Activated CD4-positive, alpha-beta T cell treated with anti-CD3 and anti-CD28 coated beads, Interleukin-2, Interleukin-6, amounts not matched to agents 100 ng/mL and 50 ng/mL, durations not matched to agents 16 hours and 8 hours (primary cell): ENCODE measurements at regions not wholly inside any gene's neighbourhood (a gene's known extent, or its start where the extent isn't known, plus 50 kb on each side); places are given as distances from the start of the nearest gene placed in this dataset.
"Not testable (repeated sequence)": the region's sequence is repeated elsewhere in the genome, so short reads cannot be mapped to it uniquely, and the experiment has no call there.

Source experiments
- DNase-seq: peaks from one replicate; pipeline ENCODE4 v3.0.0-alpha.2; 2020

GRCh38 chr14:83646228-83646627 lies 1883.7 kb upstream of the FLRT2 start:
- no peak for DNase-seq

GRCh38 chr14:83660597-83660996 lies 1869.3 kb upstream of the FLRT2 start:
- no peak for DNase-seq

- no peak for DNase-seq
Measured at GRCh38 chr14:83664389-83664788, 1865.6 kb upstream of the FLRT2 start.

- no peak for DNase-seq
Measured at GRCh38 chr14:83689265-83689664, 1840.7 kb upstream of the FLRT2 start.

- DNase-seq = no peak
Measured at GRCh38 chr14:83697099-83697498, 1832.8 kb upstream of the FLRT2 start.

- no peak for DNase-seq
Measured at GRCh38 chr14:83702619-83703018, 1827.3 kb upstream of the FLRT2 start.

GRCh38 chr14:83706231-83706954 lies 1823.6 kb upstream of the FLRT2 start:
- no peak for DNase-seq

- no peak for DNase-seq
Measured at GRCh38 chr14:83707056-83707455, 1822.9 kb upstream of the FLRT2 start.

- DNase-seq = no peak
Measured at GRCh38 chr14:83709116-83709515, 1820.8 kb upstream of the FLRT2 start.

- no peak for DNase-seq
Measured at GRCh38 chr14:83711046-83711445, 1818.9 kb upstream of the FLRT2 start.

GRCh38 chr14:83712418-83713129 lies 1817.4 kb upstream of the FLRT2 start:
- no peak for DNase-seq

- DNase-seq = no peak
Measured at GRCh38 chr14:83713732-83714131, 1816.2 kb upstream of the FLRT2 start.

- no peak for DNase-seq
Measured at GRCh38 chr14:83714151-83714550, 1815.8 kb upstream of the FLRT2 start.

- DNase-seq = not testable (repeated sequence)
Measured at GRCh38 chr14:83719435-83719834, 1810.5 kb upstream of the FLRT2 start.

- no peak for DNase-seq
Measured at GRCh38 chr14:83733670-83734069, 1796.3 kb upstream of the FLRT2 start.

- DNase-seq = no peak
Measured at GRCh38 chr14:83734431-83734830, 1795.5 kb upstream of the FLRT2 start.

GRCh38 chr14:83741269-83741668 lies 1788.7 kb upstream of the FLRT2 start:
- DNase-seq = no peak

- no peak for DNase-seq
Measured at GRCh38 chr14:83744224-83744623, 1785.7 kb upstream of the FLRT2 start.

GRCh38 chr14:83744891-83745290 lies 1785.1 kb upstream of the FLRT2 start:
- no peak for DNase-seq

- DNase-seq = no peak
Measured at GRCh38 chr14:83746336-83746735, 1783.6 kb upstream of the FLRT2 start.

GRCh38 chr14:83757916-83758315 lies 1772.0 kb upstream of the FLRT2 start:
- no peak for DNase-seq

- no peak for DNase-seq
Measured at GRCh38 chr14:83764656-83765599, 1765.0 kb upstream of the FLRT2 start.

GRCh38 chr14:83777516-83777915 lies 1752.4 kb upstream of the FLRT2 start:
- no peak for DNase-seq
